SK-N-SH treated with all-trans-retinoic acid at 6 μM for 48 hours (cell line): ENCODE measurements at regions not wholly inside any gene's neighbourhood (a gene's known extent, or its start where the extent isn't known, plus 50 kb on each side); places are given as distances from the start of the nearest gene placed in this dataset.
"Not testable (repeated sequence)": the region's sequence is repeated elsewhere in the genome, so short reads cannot be mapped to it uniquely, and the experiment has no call there.

Experiments
- ATAC-seq: fragments of 200-7000 bp; cut with Tn5 transposase; 3 replicates; pipeline ENCODE4 v1.9.1; 2020; ENCODE audit warnings: mild to moderate bottlenecking, moderate library complexity
- ARNTL ChIP-seq: fragments of 450-650 bp; formaldehyde crosslinking; IDR thresholded peaks from 2 replicates; pipeline ENCODE4 v1.5.0; 2020; ENCODE audit warnings: low read depth, mild to moderate bottlenecking, moderate library complexity, borderline replicate concordance
- BACH2 ChIP-seq: fragments of 250-450 bp; sonication (Bioruptor Pico); IDR thresholded peaks from 2 replicates; pipeline ENCODE4 v1.9.0; 2021; ENCODE audit warnings: mild to moderate bottlenecking, borderline replicate concordance
- CREB5 ChIP-seq: fragments of 250-450 bp; sonication (Bioruptor Pico); IDR thresholded peaks from 2 replicates; pipeline ENCODE4 v1.5.1; 2020; ENCODE audit warnings: low read depth, mild to moderate bottlenecking, moderate library complexity
- CSDC2 ChIP-seq: fragments of 250-450 bp; sonication (Bioruptor Pico); IDR thresholded peaks from 2 replicates; pipeline ENCODE4 v1.5.0; 2020; ENCODE audit warnings: mild to moderate bottlenecking, moderate library complexity
- CSRNP3 ChIP-seq: fragments of 250-450 bp; sonication (Bioruptor Pico); IDR thresholded peaks from 2 replicates; pipeline ENCODE4 v1.5.1; 2021; ENCODE audit warnings: mild to moderate bottlenecking, moderate library complexity
- ESRRG ChIP-seq: fragments of 250-450 bp; sonication (Bioruptor Pico); IDR thresholded peaks from 2 replicates; pipeline ENCODE4 v1.6.1; 2021; ENCODE audit warnings: mild to moderate bottlenecking
- GLIS3 ChIP-seq: fragments of 250-450 bp; sonication (Bioruptor Pico); IDR thresholded peaks from 2 replicates; pipeline ENCODE4 v1.5.0; 2020; ENCODE audit warnings: mild to moderate bottlenecking, moderate library complexity
- ISL1 ChIP-seq: fragments of 250-450 bp; sonication (Bioruptor Pico); IDR thresholded peaks from 2 replicates; pipeline ENCODE4 v2.1.2; 2022; ENCODE audit warnings: mild to moderate bottlenecking, moderate library complexity
- OSR1 ChIP-seq: fragments of 250-450 bp; sonication (Bioruptor Pico); IDR thresholded peaks from 2 replicates; pipeline ENCODE4 v1.8.0; 2022; ENCODE audit warnings: moderate library complexity, mild to moderate bottlenecking, inconsistent platforms
- PATZ1 ChIP-seq: fragments of 250-450 bp; sonication (Bioruptor Pico); IDR thresholded peaks from 2 replicates; pipeline ENCODE4 v1.8.0; 2020; ENCODE audit warnings: mild to moderate bottlenecking, moderate library complexity, borderline replicate concordance
- POU6F1 ChIP-seq: fragments of 250-450 bp; sonication (Bioruptor Pico); IDR thresholded peaks from 2 replicates; pipeline ENCODE4 v1.8.0; 2021; ENCODE audit warnings: low read depth, mild to moderate bottlenecking, moderate library complexity, borderline replicate concordance
- RARB ChIP-seq: fragments of 250-450 bp; sonication (Bioruptor Pico); IDR thresholded peaks from 2 replicates; pipeline ENCODE4 v1.8.0; 2021; ENCODE audit warnings: mild to moderate bottlenecking, moderate library complexity
- SNAI2 ChIP-seq: fragments of 250-450 bp; sonication (Bioruptor Pico); IDR thresholded peaks from 2 replicates; pipeline ENCODE4 v1.5.0; 2020; ENCODE audit warnings: mild to moderate bottlenecking, moderate library complexity
- TCF4 ChIP-seq: fragments of 250-450 bp; sonication (Bioruptor Pico); IDR thresholded peaks from 2 replicates; pipeline ENCODE4 v1.8.0; 2021; ENCODE audit warnings: mild to moderate bottlenecking, moderate library complexity, borderline replicate concordance
- TOX ChIP-seq: fragments of 250-450 bp; sonication (Bioruptor Pico); IDR thresholded peaks from 2 replicates; pipeline ENCODE4 v1.8.0; 2021; ENCODE audit warnings: mild to moderate bottlenecking, moderate library complexity, borderline replicate concordance
- TSHZ2 ChIP-seq: fragments of 250-450 bp; sonication (Bioruptor Pico); IDR thresholded peaks from 2 replicates; pipeline ENCODE4 v1.5.0; 2020; ENCODE audit warnings: mild to moderate bottlenecking, moderate library complexity
- ZC3H10 ChIP-seq: fragments of 250-450 bp; sonication (Bioruptor Pico); IDR thresholded peaks from 2 replicates; pipeline ENCODE4 v1.5.1; 2021; ENCODE audit warnings: mild to moderate bottlenecking, moderate library complexity
- ZFP3 ChIP-seq: fragments of 250-450 bp; sonication (Bioruptor Pico); IDR thresholded peaks from 2 replicates; pipeline ENCODE4 v1.5.0; 2020; ENCODE audit warnings: mild to moderate bottlenecking, moderate library complexity
- ZFP30 ChIP-seq: fragments of 450-650 bp; formaldehyde crosslinking; IDR thresholded peaks from 2 replicates; pipeline ENCODE4 v1.5.0; 2022; ENCODE audit warnings: mild to moderate bottlenecking, moderate library complexity
- ZNF565 ChIP-seq: fragments of 450-650 bp; formaldehyde crosslinking; conservative IDR thresholded peaks from 2 replicates; pipeline ENCODE4 v1.5.0; 2020; ENCODE audit warnings: low read depth, mild to moderate bottlenecking, moderate library complexity
- ZNF70 ChIP-seq: fragments of 450-650 bp; formaldehyde crosslinking; IDR thresholded peaks from 2 replicates; pipeline ENCODE4 v1.5.0; 2020; ENCODE audit warnings: mild to moderate bottlenecking, moderate library complexity
- ZNF8 ChIP-seq: fragments of 450-650 bp; formaldehyde crosslinking; IDR thresholded peaks from 2 replicates; pipeline ENCODE4 v1.5.0; 2020; ENCODE audit warnings: mild to moderate bottlenecking, moderate library complexity

GRCh38 chr5:40428815-40429214 is 250.9 kb upstream of the PTGER4 start:
- ATAC-seq = no peak
- TF ChIP-seq ARNTL (CRISPR knock-in tag) (no peak), ZNF565 (CRISPR knock-in tag) (no peak), ESRRG (CRISPR knock-in tag) (no peak), SNAI2 (CRISPR knock-in tag) (no peak), ZFP30 (no peak), ISL1 (CRISPR knock-in tag) (no peak), ZC3H10 (CRISPR knock-in tag) (no peak), BACH2 (no peak), RARB (no peak), ZFP3 (CRISPR knock-in tag) (no peak), PATZ1 (CRISPR knock-in tag) (no peak), CSRNP3 (CRISPR knock-in tag) (no peak), CSDC2 (CRISPR knock-in tag) (no peak), ZNF70 (CRISPR knock-in tag) (no peak), OSR1 (CRISPR knock-in tag) (no peak), TCF4 (CRISPR knock-in tag) (no peak), TOX (no peak), ZNF8 (no peak), POU6F1 (CRISPR knock-in tag) (no peak)

GRCh38 chr5:40428126-40428525 is 251.6 kb upstream of the PTGER4 start:
- ATAC-seq = no peak
- TF ChIP-seq ESRRG (CRISPR knock-in tag) = no peak
- no peak for TF ChIP-seq GLIS3 (CRISPR knock-in tag)
- TF ChIP-seq POU6F1 (CRISPR knock-in tag) = no peak
- TF ChIP-seq ZFP3 (CRISPR knock-in tag) = no peak
- TF ChIP-seq ZNF8 = no peak
- no peak for TF ChIP-seq ARNTL (CRISPR knock-in tag)
- no peak for TF ChIP-seq ZFP30
- no peak for TF ChIP-seq TSHZ2 (CRISPR knock-in tag)
- no peak for TF ChIP-seq BACH2
- TF ChIP-seq OSR1 (CRISPR knock-in tag) = no peak
- TF ChIP-seq ISL1 (CRISPR knock-in tag) = no peak
- no peak for TF ChIP-seq CSRNP3 (CRISPR knock-in tag)
- TF ChIP-seq ZNF565 (CRISPR knock-in tag) = no peak
- no peak for TF ChIP-seq ZNF70 (CRISPR knock-in tag)
- TF ChIP-seq ZC3H10 (CRISPR knock-in tag) = no peak
- TF ChIP-seq CREB5 (CRISPR knock-in tag) = no peak
- TF ChIP-seq, all 23 proteins: peak for 0

- ATAC-seq = not testable (repeated sequence)
Measured at GRCh38 chr5:40417046-40417810, 262.5 kb upstream of the PTGER4 start.
